ENCODE measurements at regions not wholly inside any gene's neighbourhood (a gene's known extent, or its start where the extent isn't known, plus 50 kb on each side); places are given as distances from the start of the nearest gene placed in this dataset.

DNA sequence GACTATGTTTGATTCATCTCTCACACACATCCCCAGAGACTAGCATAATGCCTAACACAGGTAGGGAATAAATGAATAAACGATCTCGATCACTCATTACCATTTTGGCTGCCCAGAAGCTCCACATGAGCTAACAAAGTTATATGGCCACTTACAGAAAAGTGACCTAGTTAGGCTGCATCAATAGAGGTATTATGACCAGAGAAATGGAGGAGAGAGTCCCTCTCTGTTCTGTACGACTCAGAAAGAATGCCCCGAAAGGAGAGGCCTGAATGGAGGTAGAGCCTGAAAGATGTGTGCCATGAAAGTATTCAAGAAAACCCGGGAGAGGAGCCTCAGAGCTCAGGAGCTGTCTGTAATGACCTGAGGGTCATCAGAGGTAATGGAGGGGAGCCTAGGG is 208.2 kb upstream of the GRIK3 start:
- TF ChIP-seq, protein P1, sequence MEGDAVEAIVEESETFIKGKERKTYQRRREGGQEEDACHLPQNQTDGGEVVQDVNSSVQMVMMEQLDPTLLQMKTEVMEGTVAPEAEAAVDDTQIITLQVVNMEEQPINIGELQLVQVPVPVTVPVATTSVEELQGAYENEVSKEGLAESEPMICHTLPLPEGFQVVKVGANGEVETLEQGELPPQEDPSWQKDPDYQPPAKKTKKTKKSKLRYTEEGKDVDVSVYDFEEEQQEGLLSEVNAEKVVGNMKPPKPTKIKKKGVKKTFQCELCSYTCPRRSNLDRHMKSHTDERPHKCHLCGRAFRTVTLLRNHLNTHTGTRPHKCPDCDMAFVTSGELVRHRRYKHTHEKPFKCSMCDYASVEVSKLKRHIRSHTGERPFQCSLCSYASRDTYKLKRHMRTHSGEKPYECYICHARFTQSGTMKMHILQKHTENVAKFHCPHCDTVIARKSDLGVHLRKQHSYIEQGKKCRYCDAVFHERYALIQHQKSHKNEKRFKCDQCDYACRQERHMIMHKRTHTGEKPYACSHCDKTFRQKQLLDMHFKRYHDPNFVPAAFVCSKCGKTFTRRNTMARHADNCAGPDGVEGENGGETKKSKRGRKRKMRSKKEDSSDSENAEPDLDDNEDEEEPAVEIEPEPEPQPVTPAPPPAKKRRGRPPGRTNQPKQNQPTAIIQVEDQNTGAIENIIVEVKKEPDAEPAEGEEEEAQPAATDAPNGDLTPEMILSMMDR (tag by site-specific recombination; IDR thresholded peaks at IDR 0.05): no peak
- TF ChIP-seq, protein P2, sequence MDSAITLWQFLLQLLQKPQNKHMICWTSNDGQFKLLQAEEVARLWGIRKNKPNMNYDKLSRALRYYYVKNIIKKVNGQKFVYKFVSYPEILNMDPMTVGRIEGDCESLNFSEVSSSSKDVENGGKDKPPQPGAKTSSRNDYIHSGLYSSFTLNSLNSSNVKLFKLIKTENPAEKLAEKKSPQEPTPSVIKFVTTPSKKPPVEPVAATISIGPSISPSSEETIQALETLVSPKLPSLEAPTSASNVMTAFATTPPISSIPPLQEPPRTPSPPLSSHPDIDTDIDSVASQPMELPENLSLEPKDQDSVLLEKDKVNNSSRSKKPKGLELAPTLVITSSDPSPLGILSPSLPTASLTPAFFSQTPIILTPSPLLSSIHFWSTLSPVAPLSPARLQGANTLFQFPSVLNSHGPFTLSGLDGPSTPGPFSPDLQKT (IDR thresholded peaks at IDR 0.05; ENCODE audit: borderline replicate concordance, low read depth, low read length): no peak

All from HEK293 (cell line).